Fibroblast of skin of left biceps (primary cell): ENCODE measurements at regions not wholly inside any gene's neighbourhood (a gene's known extent, or its start where the extent isn't known, plus 50 kb on each side); places are given as distances from the start of the nearest gene placed in this dataset.

ENCODE experiments used
- DNase-seq, 2 experiments: peaks; one replicate each; pipeline ENCODE4 v3.0.0-alpha.2; 2013; ENCODE audit warnings: low read depth in 2 of 2

GRCh38 chr1:224505454-224506093 is 71.0 kb upstream of the WDR26 start:
- no peak for DNase-seq

GRCh38 chr1:224506141-224506814 is 71.7 kb upstream of the WDR26 start:
- peak in 1 of 2 experiments; percentile 29 for DNase-seq

DNA sequence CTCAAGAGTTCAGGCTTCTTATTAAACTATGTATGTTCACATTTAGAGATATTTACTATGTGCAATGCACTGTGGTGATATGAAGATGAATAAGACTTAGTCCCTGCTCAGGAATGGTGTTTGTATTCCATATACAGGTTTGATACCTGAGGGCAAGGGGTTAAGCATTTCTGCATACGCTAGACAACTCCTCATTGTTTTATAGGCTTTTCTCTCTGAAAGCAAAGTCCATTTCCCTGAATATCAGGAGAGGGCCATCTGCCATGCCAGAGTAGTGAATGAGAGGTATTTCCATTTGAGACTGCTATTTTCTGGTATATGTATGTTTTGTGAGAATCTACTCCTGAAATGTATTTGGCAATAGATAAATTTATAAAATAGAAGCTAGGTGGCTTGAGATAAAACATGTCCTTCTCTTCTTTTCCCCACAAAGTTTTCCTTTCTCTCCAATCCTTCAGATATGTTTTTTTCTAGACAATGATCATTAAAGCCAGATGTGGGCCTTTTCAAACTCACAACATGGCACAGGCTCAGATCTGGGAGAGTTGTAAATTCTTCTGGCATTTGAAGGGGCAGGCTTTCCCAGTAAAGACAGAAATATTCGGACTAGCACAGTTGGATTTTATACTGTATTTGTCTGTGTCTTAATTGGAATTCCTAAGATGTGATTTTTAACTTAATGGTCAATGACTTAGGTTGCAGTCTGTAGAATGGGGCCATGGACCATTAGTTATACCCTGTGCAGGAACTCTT is 73.3 kb upstream of the WDR26 start:
- DNase-seq = peak in 1 of 2 experiments; percentile 59

- DNase-seq = no peak
These were observed 75.3 kb upstream of the WDR26 start for GRCh38 chr1:224509907-224510306.

DNA sequence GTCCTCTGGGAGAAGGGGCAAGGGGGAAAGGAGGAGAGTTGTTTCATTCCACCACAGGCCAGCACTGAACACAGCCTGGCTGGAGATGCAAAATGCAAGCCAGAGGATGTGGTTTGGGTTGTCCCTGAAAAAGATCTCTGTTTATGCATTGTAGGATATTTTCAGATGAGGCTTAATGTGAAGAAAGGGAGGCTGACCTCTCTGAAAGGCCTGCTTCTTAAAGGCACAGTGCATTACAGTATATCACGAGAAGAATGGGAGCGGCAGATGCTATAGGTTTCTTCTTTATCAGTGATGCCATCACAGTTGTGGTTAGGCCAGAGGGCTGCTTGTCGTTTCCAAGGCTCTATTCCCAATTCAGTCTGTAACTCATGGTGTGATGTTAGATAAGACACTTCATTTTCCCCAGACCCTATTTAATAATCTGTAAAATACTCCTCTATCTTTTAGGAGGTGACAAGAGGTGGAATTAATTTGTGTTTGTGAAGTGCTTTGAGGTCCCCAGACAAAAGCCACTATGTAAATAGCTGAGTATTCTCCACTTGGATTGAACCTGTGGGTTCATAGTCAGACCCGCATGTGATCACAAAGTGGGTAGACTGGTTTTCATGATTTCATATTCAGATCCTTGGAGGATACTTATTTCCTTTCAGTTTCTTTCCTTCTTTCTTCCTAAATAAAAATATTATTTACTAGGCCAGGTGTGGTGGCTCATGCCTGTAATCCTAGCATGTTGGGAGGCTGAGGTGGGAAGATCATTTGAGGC is 76.5 kb upstream of the WDR26 start:
- peak in 1 of 2 experiments; percentile 18 for DNase-seq

- no peak for DNase-seq
These were observed 78.1 kb upstream of the WDR26 start for GRCh38 chr1:224512600-224513151.

DNA sequence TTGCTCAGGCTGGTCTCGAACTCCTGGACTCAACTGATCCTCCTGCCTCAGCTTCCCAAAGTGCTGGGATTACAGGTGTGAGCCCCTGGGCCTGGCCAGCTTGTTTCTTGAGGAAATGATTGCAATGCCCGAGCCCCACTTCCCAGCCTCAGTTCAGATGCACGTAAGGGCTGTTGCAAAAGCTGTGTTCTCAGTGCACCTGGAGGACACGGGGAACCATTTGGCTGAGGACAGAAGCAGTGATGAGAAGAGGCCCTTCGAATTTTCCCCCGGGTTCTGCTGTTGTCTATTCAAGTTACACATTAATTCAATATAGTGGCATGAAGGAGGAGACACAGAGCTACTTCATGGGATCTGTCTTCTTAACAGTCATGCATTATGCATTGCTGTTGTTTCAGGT is 78.8 kb upstream of the WDR26 start:
- no peak for DNase-seq

- DNase-seq = peak in 1 of 2 experiments; percentile 33
These were observed 79.2 kb upstream of the WDR26 start for GRCh38 chr1:224513787-224514209.

GRCh38 chr1:224517171-224517570 is 82.6 kb upstream of the WDR26 start:
- DNase-seq = no peak

- DNase-seq = no peak
These were observed 83.9 kb upstream of the WDR26 start for GRCh38 chr1:224518528-224518927.

GRCh38 chr1:224519874-224520273 is 85.3 kb upstream of the WDR26 start:
- DNase-seq = no peak

DNA sequence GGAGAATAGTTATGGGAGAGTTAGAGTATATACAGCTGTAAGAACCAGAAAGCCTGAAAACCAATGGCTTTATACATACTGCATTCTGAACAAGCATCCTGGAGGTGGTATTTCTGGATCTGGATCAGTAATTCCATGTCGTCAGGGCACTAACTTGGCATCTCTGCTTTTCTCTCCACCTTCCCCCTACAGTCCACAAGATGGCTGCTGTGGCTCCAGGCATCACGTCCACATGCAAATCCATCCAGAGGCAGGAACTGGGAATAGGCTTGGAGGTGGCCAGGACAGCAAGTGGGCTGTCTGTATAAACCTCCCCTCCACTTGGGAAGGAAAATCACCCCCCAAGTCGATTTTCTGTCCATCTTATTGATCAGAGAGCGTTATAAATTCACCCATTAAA is 86.2 kb upstream of the WDR26 start:
- DNase-seq = no peak

DNA sequence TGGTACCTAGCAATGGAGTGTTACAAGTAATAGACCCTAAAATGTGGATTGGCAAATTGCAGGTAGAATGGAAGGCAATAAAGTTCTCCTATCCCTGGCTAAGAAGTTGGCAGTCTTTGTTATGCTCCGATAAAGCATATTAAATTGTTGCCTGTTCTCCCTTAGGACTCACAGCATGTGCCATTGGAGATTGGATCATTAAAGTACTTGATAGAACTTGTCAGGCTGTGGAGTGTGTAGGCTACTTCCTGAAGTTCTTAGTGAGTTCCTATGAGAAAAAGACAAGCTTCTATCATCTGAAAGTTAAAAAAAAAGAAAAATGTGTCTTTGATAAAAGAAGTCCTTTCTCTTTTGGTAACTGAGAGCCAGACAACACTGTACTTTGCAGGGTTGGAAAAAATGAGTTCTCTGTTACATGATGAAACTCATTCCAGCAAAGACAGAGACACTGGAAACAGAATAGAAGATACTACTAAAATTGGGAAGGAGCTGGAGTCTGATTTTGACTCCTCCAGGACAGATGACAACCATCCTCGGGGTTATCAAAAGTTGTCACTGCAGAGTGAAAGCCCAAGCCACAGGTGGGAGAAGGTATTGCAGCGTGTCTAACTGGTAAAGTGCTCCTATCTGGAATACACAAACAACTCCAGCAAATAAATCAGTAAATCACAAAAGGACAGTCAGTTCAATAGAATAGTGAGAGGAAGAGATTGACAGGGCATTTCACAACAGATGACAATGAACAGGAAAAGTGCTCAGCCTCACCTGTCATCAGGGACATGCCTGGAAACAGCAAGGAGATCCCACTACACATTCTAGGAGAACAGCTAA is 87.5 kb upstream of the WDR26 start:
- DNase-seq = no peak

GRCh38 chr1:224523676-224524075 is 89.1 kb upstream of the WDR26 start:
- no peak for DNase-seq

- DNase-seq = no peak
These were observed 90.1 kb upstream of the WDR26 start for GRCh38 chr1:224524679-224525078.

- no peak for DNase-seq
These were observed 90.6 kb upstream of the CNIH3 start for GRCh38 chr1:224525411-224526040.

- DNase-seq = no peak
These were observed 89.3 kb upstream of the CNIH3 start for GRCh38 chr1:224526771-224527170.

DNA sequence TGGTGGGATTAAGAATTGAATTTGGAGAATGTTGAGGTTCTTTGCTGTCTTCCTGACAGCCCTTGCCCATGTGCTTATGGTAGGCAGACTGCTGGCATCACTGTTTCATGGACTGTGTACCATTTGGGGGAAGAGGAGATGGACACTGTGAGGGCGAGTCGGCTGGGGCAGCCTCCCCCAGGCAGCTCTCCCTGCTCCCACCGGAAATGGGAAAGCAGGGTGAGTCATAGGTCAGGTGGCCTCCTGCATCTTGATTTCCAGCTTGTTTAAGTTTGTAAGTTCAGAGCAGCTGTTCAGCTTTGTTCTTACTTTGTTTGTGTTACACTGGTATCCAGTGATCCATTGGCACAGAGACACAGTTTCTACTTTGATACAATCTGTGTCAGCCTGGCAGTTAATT is 87.2 kb upstream of the CNIH3 start:
- no peak for DNase-seq

GRCh38 chr1:224529844-224530243 is 86.3 kb upstream of the CNIH3 start:
- DNase-seq = no peak

- DNase-seq = no peak
These were observed 82.6 kb upstream of the CNIH3 start for GRCh38 chr1:224533517-224533916.
